SK-N-SH treated with all-trans-retinoic acid at 6 μM for 48 hours (cell line): ENCODE measurements at regions not wholly inside any gene's neighbourhood (a gene's known extent, or its start where the extent isn't known, plus 50 kb on each side); places are given as distances from the start of the nearest gene placed in this dataset.

Experiments
- ATAC-seq: fragments of 200-7000 bp; cut with Tn5 transposase; 3 replicates; pipeline ENCODE4 v1.9.1; 2020; ENCODE audit warnings: mild to moderate bottlenecking, moderate library complexity
- BACH2 ChIP-seq: fragments of 250-450 bp; sonication (Bioruptor Pico); IDR thresholded peaks from 2 replicates; pipeline ENCODE4 v1.9.0; 2021; ENCODE audit warnings: mild to moderate bottlenecking, borderline replicate concordance
- CSDC2 ChIP-seq: fragments of 250-450 bp; sonication (Bioruptor Pico); IDR thresholded peaks from 2 replicates; pipeline ENCODE4 v1.5.0; 2020; ENCODE audit warnings: mild to moderate bottlenecking, moderate library complexity
- ESRRG ChIP-seq: fragments of 250-450 bp; sonication (Bioruptor Pico); IDR thresholded peaks from 2 replicates; pipeline ENCODE4 v1.6.1; 2021; ENCODE audit warnings: mild to moderate bottlenecking
- GLIS3 ChIP-seq: fragments of 250-450 bp; sonication (Bioruptor Pico); IDR thresholded peaks from 2 replicates; pipeline ENCODE4 v1.5.0; 2020; ENCODE audit warnings: mild to moderate bottlenecking, moderate library complexity
- OSR1 ChIP-seq: fragments of 250-450 bp; sonication (Bioruptor Pico); IDR thresholded peaks from 2 replicates; pipeline ENCODE4 v1.8.0; 2022; ENCODE audit warnings: moderate library complexity, mild to moderate bottlenecking, inconsistent platforms
- PPARA ChIP-seq: fragments of 250-450 bp; sonication (Bioruptor Pico); IDR thresholded peaks from 2 replicates; pipeline ENCODE4 v1.5.0; 2020; ENCODE audit warnings: mild to moderate bottlenecking, borderline replicate concordance
- RARB ChIP-seq: fragments of 250-450 bp; sonication (Bioruptor Pico); IDR thresholded peaks from 2 replicates; pipeline ENCODE4 v1.8.0; 2021; ENCODE audit warnings: mild to moderate bottlenecking, moderate library complexity
- SNAI2 ChIP-seq: fragments of 250-450 bp; sonication (Bioruptor Pico); IDR thresholded peaks from 2 replicates; pipeline ENCODE4 v1.5.0; 2020; ENCODE audit warnings: mild to moderate bottlenecking, moderate library complexity
- TCF4 ChIP-seq: fragments of 250-450 bp; sonication (Bioruptor Pico); IDR thresholded peaks from 2 replicates; pipeline ENCODE4 v1.8.0; 2021; ENCODE audit warnings: mild to moderate bottlenecking, moderate library complexity, borderline replicate concordance
- TOX ChIP-seq: fragments of 250-450 bp; sonication (Bioruptor Pico); IDR thresholded peaks from 2 replicates; pipeline ENCODE4 v1.8.0; 2021; ENCODE audit warnings: mild to moderate bottlenecking, moderate library complexity, borderline replicate concordance
- ZC3H10 ChIP-seq: fragments of 250-450 bp; sonication (Bioruptor Pico); IDR thresholded peaks from 2 replicates; pipeline ENCODE4 v1.5.1; 2021; ENCODE audit warnings: mild to moderate bottlenecking, moderate library complexity
- ZFP3 ChIP-seq: fragments of 250-450 bp; sonication (Bioruptor Pico); IDR thresholded peaks from 2 replicates; pipeline ENCODE4 v1.5.0; 2020; ENCODE audit warnings: mild to moderate bottlenecking, moderate library complexity
- ZFP30 ChIP-seq: fragments of 450-650 bp; formaldehyde crosslinking; IDR thresholded peaks from 2 replicates; pipeline ENCODE4 v1.5.0; 2022; ENCODE audit warnings: mild to moderate bottlenecking, moderate library complexity
- ZNF565 ChIP-seq: fragments of 450-650 bp; formaldehyde crosslinking; conservative IDR thresholded peaks from 2 replicates; pipeline ENCODE4 v1.5.0; 2020; ENCODE audit warnings: low read depth, mild to moderate bottlenecking, moderate library complexity
- TF ChIP-seq, protein P1 (sequence below): fragments of 250-450 bp; sonication (Bioruptor Pico); IDR thresholded peaks from 2 replicates; pipeline ENCODE4 v1.5.1; 2020; ENCODE audit warnings: low read depth, mild to moderate bottlenecking, moderate library complexity
- TF ChIP-seq, protein P2 (sequence below): fragments of 250-450 bp; sonication (Bioruptor Pico); IDR thresholded peaks from 2 replicates; pipeline ENCODE4 v1.5.1; 2021; ENCODE audit warnings: mild to moderate bottlenecking, moderate library complexity
- TF ChIP-seq, protein P3 (sequence below): fragments of 250-450 bp; sonication (Bioruptor Pico); IDR thresholded peaks from 2 replicates; pipeline ENCODE4 v1.5.0; 2020; ENCODE audit warnings: mild to moderate bottlenecking, moderate library complexity
- TF ChIP-seq, protein P4 (sequence below): fragments of 250-450 bp; sonication (Bioruptor Pico); IDR thresholded peaks from 2 replicates; pipeline ENCODE4 v1.8.0; 2021; ENCODE audit warnings: low read depth, mild to moderate bottlenecking, moderate library complexity, borderline replicate concordance
- TF ChIP-seq, protein P5 (sequence below): fragments of 250-450 bp; sonication (Bioruptor Pico); IDR thresholded peaks from 2 replicates; pipeline ENCODE4 v1.8.0; 2020; ENCODE audit warnings: mild to moderate bottlenecking, moderate library complexity, borderline replicate concordance

DNA sequence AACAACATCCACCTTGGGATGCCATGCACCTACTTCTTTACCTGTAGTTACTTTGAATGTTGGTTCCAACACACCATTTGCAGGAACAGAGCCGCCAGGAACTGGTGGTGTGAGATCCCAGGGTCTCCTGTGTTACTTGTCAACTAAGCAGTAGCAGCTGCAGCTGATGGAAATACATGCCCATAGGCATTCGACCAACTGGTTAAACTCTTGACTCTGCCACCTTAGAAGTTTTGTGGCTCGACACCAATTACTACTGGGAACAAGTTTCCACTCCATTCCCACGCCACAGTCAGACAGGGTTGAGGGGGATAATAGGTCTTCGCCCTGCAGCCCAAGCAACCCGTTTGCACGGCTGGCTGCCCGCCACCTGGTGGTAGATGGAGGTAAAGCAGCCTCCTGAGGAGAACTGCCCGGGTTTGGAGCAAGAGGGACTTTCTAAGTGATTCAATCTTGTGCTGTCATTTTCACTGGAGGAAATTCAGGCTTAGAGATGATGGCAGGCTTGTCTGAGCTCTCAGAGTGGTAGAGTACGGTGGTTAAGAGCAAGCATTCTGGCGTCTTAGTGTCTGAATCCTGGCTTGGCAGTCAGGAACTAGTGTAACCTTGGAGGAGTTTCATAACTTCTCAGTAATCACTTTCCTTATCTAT lies 119.1 kb upstream of the TRIM2 start (continued):
- TF ChIP-seq PPARA: no peak
- no peak for TF ChIP-seq BACH2 (CRISPR knock-in tag)

DNA sequence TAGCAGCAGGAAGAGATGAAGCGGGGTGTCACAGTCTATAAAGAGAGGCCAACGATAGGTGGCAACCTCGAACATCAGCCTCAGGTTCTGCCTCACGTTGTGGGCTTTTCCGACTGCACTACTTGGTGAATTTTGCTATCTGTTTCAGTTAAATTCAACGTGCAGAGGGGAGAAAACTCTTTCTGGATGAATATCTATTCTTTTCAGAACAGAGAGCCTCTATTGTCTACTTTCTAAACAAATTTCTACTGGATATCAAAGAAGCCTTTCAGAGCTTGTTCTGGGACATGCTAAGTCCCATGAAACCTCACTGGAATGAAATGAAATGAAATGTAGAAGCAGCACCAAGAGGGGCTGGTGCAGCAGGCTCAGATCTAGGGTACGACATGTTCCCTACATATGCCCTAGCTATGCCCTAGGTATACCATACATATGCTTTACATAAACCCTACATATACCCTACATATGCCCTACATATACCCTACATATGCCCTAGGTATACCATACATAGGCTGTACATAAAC lies 116.5 kb upstream of the TRIM2 start:
- TF ChIP-seq SNAI2 (CRISPR knock-in tag) (no peak), ESRRG (CRISPR knock-in tag) (no peak), GLIS3 (no peak), ZFP3 (CRISPR knock-in tag) (no peak), ZFP30 (CRISPR knock-in tag) (no peak), OSR1 (CRISPR knock-in tag) (no peak), BACH2 (CRISPR knock-in tag) (no peak), TOX (CRISPR knock-in tag) (no peak)
- TF ChIP-seq, protein P1, sequence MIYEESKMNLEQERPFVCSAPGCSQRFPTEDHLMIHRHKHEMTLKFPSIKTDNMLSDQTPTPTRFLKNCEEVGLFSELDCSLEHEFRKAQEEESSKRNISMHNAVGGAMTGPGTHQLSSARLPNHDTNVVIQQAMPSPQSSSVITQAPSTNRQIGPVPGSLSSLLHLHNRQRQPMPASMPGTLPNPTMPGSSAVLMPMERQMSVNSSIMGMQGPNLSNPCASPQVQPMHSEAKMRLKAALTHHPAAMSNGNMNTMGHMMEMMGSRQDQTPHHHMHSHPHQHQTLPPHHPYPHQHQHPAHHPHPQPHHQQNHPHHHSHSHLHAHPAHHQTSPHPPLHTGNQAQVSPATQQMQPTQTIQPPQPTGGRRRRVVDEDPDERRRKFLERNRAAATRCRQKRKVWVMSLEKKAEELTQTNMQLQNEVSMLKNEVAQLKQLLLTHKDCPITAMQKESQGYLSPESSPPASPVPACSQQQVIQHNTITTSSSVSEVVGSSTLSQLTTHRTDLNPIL (CRISPR knock-in tag): no peak

DNA sequence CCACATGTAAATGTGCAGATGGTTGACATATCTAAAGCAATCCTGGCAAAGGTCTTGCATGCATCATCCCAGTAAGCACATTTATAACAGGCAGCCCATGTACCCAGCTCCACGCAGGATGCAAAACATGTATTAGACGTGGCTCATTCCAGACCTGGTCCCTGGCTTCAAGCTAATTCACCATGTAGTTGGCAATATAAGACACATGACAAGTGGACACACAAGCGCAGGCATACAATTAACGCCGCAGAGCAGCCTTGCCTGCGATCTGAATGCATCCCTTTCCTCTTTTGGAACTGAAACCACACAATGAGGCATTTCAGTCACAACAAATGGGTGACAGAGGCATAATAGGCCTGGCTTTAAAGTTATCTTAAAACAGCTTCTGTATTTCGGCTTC lies 114.5 kb upstream of the TRIM2 start:
- ATAC-seq: no peak
- TF ChIP-seq TCF4 (CRISPR knock-in tag) (no peak), CSDC2 (CRISPR knock-in tag) (no peak), TOX (CRISPR knock-in tag) (no peak), ZC3H10 (CRISPR knock-in tag) (no peak), SNAI2 (CRISPR knock-in tag) (no peak), GLIS3 (no peak), ZFP3 (CRISPR knock-in tag) (no peak), RARB (CRISPR knock-in tag) (no peak), BACH2 (CRISPR knock-in tag) (no peak)
- TF ChIP-seq, protein P2, sequence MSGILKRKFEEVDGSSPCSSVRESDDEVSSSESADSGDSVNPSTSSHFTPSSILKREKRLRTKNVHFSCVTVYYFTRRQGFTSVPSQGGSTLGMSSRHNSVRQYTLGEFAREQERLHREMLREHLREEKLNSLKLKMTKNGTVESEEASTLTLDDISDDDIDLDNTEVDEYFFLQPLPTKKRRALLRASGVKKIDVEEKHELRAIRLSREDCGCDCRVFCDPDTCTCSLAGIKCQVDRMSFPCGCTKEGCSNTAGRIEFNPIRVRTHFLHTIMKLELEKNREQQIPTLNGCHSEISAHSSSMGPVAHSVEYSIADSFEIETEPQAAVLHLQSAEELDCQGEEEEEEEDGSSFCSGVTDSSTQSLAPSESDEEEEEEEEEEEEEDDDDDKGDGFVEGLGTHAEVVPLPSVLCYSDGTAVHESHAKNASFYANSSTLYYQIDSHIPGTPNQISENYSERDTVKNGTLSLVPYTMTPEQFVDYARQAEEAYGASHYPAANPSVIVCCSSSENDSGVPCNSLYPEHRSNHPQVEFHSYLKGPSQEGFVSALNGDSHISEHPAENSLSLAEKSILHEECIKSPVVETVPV (CRISPR knock-in tag): no peak
- TF ChIP-seq, protein P3, sequence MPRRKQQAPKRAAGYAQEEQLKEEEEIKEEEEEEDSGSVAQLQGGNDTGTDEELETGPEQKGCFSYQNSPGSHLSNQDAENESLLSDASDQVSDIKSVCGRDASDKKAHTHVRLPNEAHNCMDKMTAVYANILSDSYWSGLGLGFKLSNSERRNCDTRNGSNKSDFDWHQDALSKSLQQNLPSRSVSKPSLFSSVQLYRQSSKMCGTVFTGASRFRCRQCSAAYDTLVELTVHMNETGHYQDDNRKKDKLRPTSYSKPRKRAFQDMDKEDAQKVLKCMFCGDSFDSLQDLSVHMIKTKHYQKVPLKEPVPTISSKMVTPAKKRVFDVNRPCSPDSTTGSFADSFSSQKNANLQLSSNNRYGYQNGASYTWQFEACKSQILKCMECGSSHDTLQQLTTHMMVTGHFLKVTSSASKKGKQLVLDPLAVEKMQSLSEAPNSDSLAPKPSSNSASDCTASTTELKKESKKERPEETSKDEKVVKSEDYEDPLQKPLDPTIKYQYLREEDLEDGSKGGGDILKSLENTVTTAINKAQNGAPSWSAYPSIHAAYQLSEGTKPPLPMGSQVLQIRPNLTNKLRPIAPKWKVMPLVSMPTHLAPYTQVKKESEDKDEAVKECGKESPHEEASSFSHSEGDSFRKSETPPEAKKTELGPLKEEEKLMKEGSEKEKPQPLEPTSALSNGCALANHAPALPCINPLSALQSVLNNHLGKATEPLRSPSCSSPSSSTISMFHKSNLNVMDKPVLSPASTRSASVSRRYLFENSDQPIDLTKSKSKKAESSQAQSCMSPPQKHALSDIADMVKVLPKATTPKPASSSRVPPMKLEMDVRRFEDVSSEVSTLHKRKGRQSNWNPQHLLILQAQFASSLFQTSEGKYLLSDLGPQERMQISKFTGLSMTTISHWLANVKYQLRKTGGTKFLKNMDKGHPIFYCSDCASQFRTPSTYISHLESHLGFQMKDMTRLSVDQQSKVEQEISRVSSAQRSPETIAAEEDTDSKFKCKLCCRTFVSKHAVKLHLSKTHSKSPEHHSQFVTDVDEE (CRISPR knock-in tag): no peak

More for the DNA sequence above, 116.5 kb upstream of the TRIM2 start:
- ATAC-seq: no peak

DNA sequence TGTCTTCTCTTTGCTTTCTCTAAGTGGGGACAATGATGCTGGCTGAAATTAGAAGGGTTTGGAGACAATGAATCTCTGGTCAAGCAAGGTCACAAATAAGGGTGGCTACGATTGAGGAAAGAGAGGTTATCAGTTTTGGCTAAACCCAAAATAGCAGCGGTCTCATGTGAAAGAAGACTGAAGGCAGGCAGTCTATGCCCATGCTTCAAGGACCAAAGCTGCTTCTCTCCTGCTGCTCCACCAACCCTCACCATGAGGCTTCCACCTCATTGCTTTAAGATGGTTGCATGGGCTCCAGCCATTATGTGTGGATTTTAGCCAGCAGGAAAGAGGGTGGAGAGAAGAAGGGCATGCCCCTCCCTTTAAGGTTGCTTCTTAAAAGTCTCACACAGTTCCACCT lies 114.1 kb upstream of the TRIM2 start:
- no peak for ATAC-seq
- TF ChIP-seq ZFP3 (CRISPR knock-in tag) (no peak), CSDC2 (CRISPR knock-in tag) (no peak), ZC3H10 (CRISPR knock-in tag) (no peak), ZNF565 (CRISPR knock-in tag) (no peak), ESRRG (CRISPR knock-in tag) (no peak), ZFP30 (CRISPR knock-in tag) (no peak)
- TF ChIP-seq, protein P2 (CRISPR knock-in tag): no peak
- TF ChIP-seq, protein P1 (CRISPR knock-in tag): no peak
- TF ChIP-seq, protein P3 (CRISPR knock-in tag): no peak
- TF ChIP-seq, protein P4, sequence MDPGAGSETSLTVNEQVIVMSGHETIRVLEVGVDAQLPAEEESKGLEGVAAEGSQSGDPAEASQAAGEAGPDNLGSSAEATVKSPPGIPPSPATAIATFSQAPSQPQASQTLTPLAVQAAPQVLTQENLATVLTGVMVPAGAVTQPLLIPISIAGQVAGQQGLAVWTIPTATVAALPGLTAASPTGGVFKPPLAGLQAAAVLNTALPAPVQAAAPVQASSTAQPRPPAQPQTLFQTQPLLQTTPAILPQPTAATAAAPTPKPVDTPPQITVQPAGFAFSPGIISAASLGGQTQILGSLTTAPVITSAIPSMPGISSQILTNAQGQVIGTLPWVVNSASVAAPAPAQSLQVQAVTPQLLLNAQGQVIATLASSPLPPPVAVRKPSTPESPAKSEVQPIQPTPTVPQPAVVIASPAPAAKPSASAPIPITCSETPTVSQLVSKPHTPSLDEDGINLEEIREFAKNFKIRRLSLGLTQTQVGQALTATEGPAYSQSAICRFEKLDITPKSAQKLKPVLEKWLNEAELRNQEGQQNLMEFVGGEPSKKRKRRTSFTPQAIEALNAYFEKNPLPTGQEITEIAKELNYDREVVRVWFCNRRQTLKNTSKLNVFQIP (CRISPR knock-in tag): no peak
- TF ChIP-seq, protein P5, sequence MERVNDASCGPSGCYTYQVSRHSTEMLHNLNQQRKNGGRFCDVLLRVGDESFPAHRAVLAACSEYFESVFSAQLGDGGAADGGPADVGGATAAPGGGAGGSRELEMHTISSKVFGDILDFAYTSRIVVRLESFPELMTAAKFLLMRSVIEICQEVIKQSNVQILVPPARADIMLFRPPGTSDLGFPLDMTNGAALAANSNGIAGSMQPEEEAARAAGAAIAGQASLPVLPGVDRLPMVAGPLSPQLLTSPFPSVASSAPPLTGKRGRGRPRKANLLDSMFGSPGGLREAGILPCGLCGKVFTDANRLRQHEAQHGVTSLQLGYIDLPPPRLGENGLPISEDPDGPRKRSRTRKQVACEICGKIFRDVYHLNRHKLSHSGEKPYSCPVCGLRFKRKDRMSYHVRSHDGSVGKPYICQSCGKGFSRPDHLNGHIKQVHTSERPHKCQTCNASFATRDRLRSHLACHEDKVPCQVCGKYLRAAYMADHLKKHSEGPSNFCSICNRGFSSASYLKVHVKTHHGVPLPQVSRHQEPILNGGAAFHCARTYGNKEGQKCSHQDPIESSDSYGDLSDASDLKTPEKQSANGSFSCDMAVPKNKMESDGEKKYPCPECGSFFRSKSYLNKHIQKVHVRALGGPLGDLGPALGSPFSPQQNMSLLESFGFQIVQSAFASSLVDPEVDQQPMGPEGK: no peak
